SJCRH30 (cell line): ENCODE measurements at regions not wholly inside any gene's neighbourhood (a gene's known extent, or its start where the extent isn't known, plus 50 kb on each side); places are given as distances from the start of the nearest gene placed in this dataset.

ENCODE experiments used
- DNase-seq, 2 experiments: peaks; one replicate each; pipeline ENCODE4 v3.0.0-alpha.2; 2015 to 2020
- H3K27ac ChIP-seq: fragments of 250-450 bp; sonication (Bioruptor Pico); 2 replicates; pipeline ENCODE4 v1.5.1; 2020; ENCODE audit warnings: mild to moderate bottlenecking, moderate library complexity
- H3K27me3 ChIP-seq: fragments of 250-450 bp; sonication (Bioruptor Pico); 2 replicates; pipeline ENCODE4 v1.5.1; 2020; ENCODE audit warnings: mild to moderate bottlenecking, moderate library complexity
- H3K36me3 ChIP-seq: fragments of 250-450 bp; sonication (Bioruptor Pico); 2 replicates; pipeline ENCODE4 v1.5.1; 2020; ENCODE audit warnings: mild to moderate bottlenecking, moderate library complexity
- H3K4me1 ChIP-seq: fragments of 250-450 bp; sonication (Bioruptor Pico); 2 replicates; pipeline ENCODE4 v1.5.1; 2020; ENCODE audit warnings: mild to moderate bottlenecking, moderate library complexity
- H3K4me3 ChIP-seq: fragments of 250-450 bp; sonication (Bioruptor Pico); 2 replicates; pipeline ENCODE4 v1.5.1; 2020; ENCODE audit warnings: mild to moderate bottlenecking, moderate library complexity
- H3K9me3 ChIP-seq: fragments of 250-450 bp; sonication (Bioruptor Pico); replicated peaks from 2 replicates; pipeline ENCODE4 v1.5.1; 2020; ENCODE audit warnings: mild to moderate bottlenecking, moderate library complexity

GRCh38 chr10:65566906-65567305 lies 1358.9 kb upstream of the LRRTM3 start:
- H3K27ac ChIP-seq: no peak overlapping the region
- H3K27me3 ChIP-seq: no peaks in the 10 kb centered on the region
- no peaks in the 10 kb centered on the region for H3K4me1 ChIP-seq
- no peak overlapping the region for H3K4me3 ChIP-seq
- H3K36me3 ChIP-seq: no peaks in the 10 kb centered on the region
- H3K9me3 ChIP-seq: no peaks in the 10 kb centered on the region
- DNase-seq: no peak

GRCh38 chr10:65570143-65571010 lies 1355.5 kb upstream of the LRRTM3 start:
- H3K36me3 ChIP-seq: peaks cover 9% of the 10 kb centered on the region
- no peaks in the 10 kb centered on the region for H3K4me1 ChIP-seq
- H3K4me3 ChIP-seq: peak overlapping the region; percentile 72
- H3K27me3 ChIP-seq: no peaks in the 10 kb centered on the region
- peak overlapping the region; percentile 97 for H3K27ac ChIP-seq
- H3K9me3 ChIP-seq: no peaks in the 10 kb centered on the region
- DNase-seq: peak; percentile 86 to 91

GRCh38 chr10:65571011-65571570 lies 1354.7 kb upstream of the LRRTM3 start:
- Histone ChIP-seq H3K27me3 (no peaks in the 10 kb centered on the region), H3K27ac (peak overlapping the region; percentile 97), H3K36me3 (peaks cover 9% of the 10 kb centered on the region), H3K9me3 (no peaks in the 10 kb centered on the region), H3K4me3 (peak overlapping the region; percentile 72), H3K4me1 (no peaks in the 10 kb centered on the region)
- peak; percentile 36 to 64 for DNase-seq

GRCh38 chr10:65581426-65582026 lies 1344.3 kb upstream of the LRRTM3 start:
- Histone ChIP-seq H3K27ac (no peak overlapping the region), H3K36me3 (peaks cover 8% of the 10 kb centered on the region; the same call in 1 of the 2 replicates), H3K9me3 (no peaks in the 10 kb centered on the region), H3K27me3 (no peaks in the 10 kb centered on the region), H3K4me1 (no peaks in the 10 kb centered on the region), H3K4me3 (no peak overlapping the region)
- no peak for DNase-seq

GRCh38 chr10:65602182-65602865 lies 1323.5 kb upstream of the LRRTM3 start:
- DNase-seq: no peak
- Histone ChIP-seq H3K27ac (no peak overlapping the region), H3K36me3 (no peaks in the 10 kb centered on the region), H3K9me3 (0 out of 2 replicates have a peak, but pooled peaks cover 2% of the 10 kb centered on the region), H3K4me3 (no peak overlapping the region), H3K27me3 (no peaks in the 10 kb centered on the region), H3K4me1 (no peaks in the 10 kb centered on the region)

- no peak overlapping the region for H3K4me3 ChIP-seq
- no peaks in the 10 kb centered on the region for H3K36me3 ChIP-seq
- DNase-seq: no peak
- H3K27me3 ChIP-seq: no peaks in the 10 kb centered on the region
- no peaks in the 10 kb centered on the region for H3K4me1 ChIP-seq
- H3K27ac ChIP-seq: no peak overlapping the region
- no peaks in the 10 kb centered on the region for H3K9me3 ChIP-seq
Observed at GRCh38 chr10:65611592-65611991, 1314.2 kb upstream of the LRRTM3 start.

GRCh38 chr10:65614956-65615565 lies 1310.8 kb upstream of the LRRTM3 start:
- Histone ChIP-seq H3K4me3 (no peak overlapping the region), H3K4me1 (no peaks in the 10 kb centered on the region), H3K36me3 (0 out of 2 replicates have a peak, but pooled peaks cover 3% of the 10 kb centered on the region), H3K9me3 (no peaks in the 10 kb centered on the region), H3K27me3 (no peaks in the 10 kb centered on the region), H3K27ac (no peak overlapping the region)
- no peak for DNase-seq

GRCh38 chr10:65618126-65618525 lies 1307.7 kb upstream of the LRRTM3 start:
- H3K4me3 ChIP-seq: no peak overlapping the region
- DNase-seq: no peak
- no peaks in the 10 kb centered on the region for H3K9me3 ChIP-seq
- no peaks in the 10 kb centered on the region for H3K4me1 ChIP-seq
- H3K27me3 ChIP-seq: no peaks in the 10 kb centered on the region
- H3K36me3 ChIP-seq: 0 out of 2 replicates have a peak, but pooled peaks cover 3% of the 10 kb centered on the region
- H3K27ac ChIP-seq: no peak overlapping the region

GRCh38 chr10:65620404-65621048 lies 1305.3 kb upstream of the LRRTM3 start:
- Histone ChIP-seq H3K9me3 (no peaks in the 10 kb centered on the region), H3K4me1 (no peaks in the 10 kb centered on the region), H3K27ac (no peak overlapping the region), H3K4me3 (no peak overlapping the region), H3K36me3 (0 out of 2 replicates have a peak, but pooled peaks cover 3% of the 10 kb centered on the region), H3K27me3 (no peaks in the 10 kb centered on the region)
- DNase-seq: no peak

GRCh38 chr10:65622608-65623007 lies 1303.2 kb upstream of the LRRTM3 start:
- H3K36me3 ChIP-seq: 0 out of 2 replicates have a peak, but pooled peaks cover 3% of the 10 kb centered on the region
- H3K4me1 ChIP-seq: no peaks in the 10 kb centered on the region
- H3K9me3 ChIP-seq: no peaks in the 10 kb centered on the region
- no peaks in the 10 kb centered on the region for H3K27me3 ChIP-seq
- H3K27ac ChIP-seq: no peak overlapping the region
- no peak for DNase-seq
- H3K4me3 ChIP-seq: no peak overlapping the region

GRCh38 chr10:65628493-65629139 lies 1297.2 kb upstream of the LRRTM3 start:
- Histone ChIP-seq H3K27me3 (no peaks in the 10 kb centered on the region), H3K9me3 (peaks cover 1% of the 10 kb centered on the region; the same call in 1 of the 2 replicates), H3K4me1 (no peaks in the 10 kb centered on the region), H3K4me3 (no peak overlapping the region), H3K36me3 (no peaks in the 10 kb centered on the region), H3K27ac (no peak overlapping the region)
- DNase-seq: peak in 1 of 2 experiments; percentile 6

- Histone ChIP-seq H3K27ac (no peak overlapping the region), H3K4me1 (peaks cover 3% of the 10 kb centered on the region; the same call in 1 of the 2 replicates), H3K27me3 (no peaks in the 10 kb centered on the region), H3K4me3 (no peak overlapping the region), H3K36me3 (no peaks in the 10 kb centered on the region), H3K9me3 (no peaks in the 10 kb centered on the region)
- peak in 1 of 2 experiments; percentile 19 for DNase-seq
Observed at GRCh38 chr10:65660006-65660405, 1265.8 kb upstream of the LRRTM3 start.

- Histone ChIP-seq H3K4me3 (no peak overlapping the region), H3K36me3 (no peaks in the 10 kb centered on the region), H3K27me3 (no peaks in the 10 kb centered on the region), H3K27ac (peak overlapping the region; percentile 31), H3K9me3 (0 out of 2 replicates have a peak, but pooled peaks cover 3% of the 10 kb centered on the region), H3K4me1 (peaks cover 7% of the 10 kb centered on the region)
- DNase-seq: peak; percentile 58 to 66
Observed at GRCh38 chr10:65670087-65670486, 1255.7 kb upstream of the LRRTM3 start.
